ENCODE measurements at regions not wholly inside any gene's neighbourhood (a gene's known extent, or its start where the extent isn't known, plus 50 kb on each side); places are given as distances from the start of the nearest gene placed in this dataset.
A peak's percentile ranks its signal among the peaks of the same experiment; 100 is the strongest.

DNA sequence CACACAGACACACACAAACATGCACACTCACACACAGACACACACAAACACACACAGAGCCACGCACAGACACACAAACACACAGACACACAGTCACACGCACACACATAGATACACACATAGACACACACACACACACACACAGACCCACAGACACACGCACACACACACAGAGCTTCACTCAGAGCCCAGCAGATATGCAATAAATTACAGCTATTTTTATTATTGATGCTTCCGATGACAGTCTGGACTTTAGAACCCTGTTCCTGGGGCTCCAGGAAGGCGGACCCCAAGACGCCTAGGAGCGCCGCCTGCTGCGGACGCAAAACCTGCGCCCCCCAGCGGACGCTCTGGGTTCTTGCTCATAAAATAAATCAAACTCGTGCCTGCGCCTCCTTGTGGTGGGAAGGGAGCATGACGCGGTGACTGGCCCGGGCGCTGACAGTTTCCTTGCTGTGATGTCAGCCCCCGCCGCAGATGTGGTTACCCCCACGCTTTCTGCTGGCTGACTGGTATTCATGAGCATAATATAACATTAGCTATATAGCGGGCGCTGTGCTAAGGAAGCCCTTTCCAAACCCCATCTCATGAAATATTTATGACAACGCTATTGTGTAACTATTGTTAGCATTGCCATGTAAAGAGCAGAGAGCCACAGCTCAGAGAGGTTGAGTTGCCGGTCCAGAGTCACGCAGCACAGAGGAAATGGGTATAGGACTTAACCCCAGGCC, 64.4 kb upstream of the TM9SF2 start:
- peak; percentile 93 for DNase-seq (ENCODE audit: low read depth)

DNA sequence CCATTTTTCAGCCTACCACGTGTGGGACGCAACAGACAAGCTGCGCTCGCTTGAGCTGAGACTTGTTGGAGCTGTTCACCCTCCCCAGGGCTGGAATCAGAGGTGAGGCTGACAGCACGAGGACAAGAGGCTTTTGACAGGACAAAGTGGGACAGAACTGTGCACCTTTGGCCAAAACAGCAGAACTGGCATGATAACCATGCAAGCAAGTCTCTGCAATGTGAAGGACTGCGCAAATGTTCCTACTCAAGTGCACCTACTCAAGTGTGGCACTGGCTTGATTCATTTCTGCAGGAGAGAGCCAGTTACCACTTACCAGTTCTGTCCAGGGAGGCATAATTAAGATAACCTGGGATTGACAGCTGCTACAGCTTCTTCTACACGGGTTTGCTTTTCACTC, 62.2 kb upstream of the TM9SF2 start:
- DNase-seq (ENCODE audit: low read depth) = no peak

DNA sequence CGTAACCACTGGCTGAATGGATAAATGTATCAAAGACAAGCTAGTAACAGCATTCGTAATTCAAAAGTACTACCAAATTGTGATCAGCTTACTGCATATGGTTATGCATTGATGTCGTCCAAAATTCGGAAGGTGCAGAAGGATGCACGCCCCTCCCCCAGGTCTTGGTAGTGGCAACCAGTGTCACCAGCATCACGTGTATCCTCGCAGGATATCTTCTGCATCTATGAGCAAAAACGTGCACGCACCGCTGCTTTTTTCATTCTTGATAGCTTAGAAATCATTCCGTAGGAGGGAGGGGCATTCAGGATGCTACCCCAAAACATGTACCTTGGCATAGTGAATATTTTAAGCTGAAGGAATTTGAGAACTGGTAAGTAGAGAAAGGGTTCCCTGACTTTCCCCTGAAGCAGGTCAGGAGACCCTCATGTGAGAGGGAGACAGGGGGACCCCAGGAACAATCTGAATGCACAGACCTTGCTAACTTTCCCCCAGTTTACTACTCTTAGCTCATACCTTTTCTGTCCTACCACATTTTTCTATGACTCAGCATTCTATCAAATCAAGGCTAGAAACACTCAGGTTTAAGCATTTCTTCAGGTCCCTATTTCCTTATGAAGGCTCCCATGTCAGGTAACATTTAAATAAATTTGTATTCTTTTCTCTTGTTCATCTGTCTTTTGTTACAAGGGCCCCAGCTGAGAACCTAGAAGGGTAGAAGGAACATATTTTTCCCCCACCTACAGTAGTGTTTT, 61.2 kb upstream of the TM9SF2 start:
- DNase-seq (ENCODE audit: low read depth) = no peak

DNA sequence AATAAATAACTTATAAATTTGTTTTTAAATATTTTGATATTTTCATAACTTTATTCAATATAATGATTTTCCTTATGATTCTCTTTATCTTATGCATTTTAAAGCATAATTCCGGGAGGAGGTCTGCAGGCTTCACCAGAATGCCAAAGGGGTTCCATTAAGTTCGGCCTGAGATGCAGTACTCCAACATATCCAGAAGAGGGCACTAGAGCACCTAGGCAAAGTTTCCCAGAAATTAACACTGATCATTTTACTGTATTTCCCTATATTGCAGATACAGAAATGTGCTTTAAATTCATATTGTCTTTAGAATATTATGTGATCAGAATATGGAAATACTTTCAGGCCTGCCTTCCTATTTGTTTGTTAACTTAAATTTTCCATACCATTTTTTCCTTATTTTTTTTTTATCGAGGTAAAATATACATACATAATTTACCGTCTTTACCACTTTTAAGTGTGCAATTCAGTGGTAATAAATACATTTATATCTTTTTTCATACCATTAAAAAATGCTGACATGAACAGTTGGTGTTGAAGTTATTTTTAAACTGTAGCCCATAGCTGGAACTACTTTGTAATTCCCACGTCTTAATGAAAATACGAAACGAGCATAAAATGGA, 58.9 kb upstream of the TM9SF2 start:
- DNase-seq (ENCODE audit: low read depth) = no peak

DNA sequence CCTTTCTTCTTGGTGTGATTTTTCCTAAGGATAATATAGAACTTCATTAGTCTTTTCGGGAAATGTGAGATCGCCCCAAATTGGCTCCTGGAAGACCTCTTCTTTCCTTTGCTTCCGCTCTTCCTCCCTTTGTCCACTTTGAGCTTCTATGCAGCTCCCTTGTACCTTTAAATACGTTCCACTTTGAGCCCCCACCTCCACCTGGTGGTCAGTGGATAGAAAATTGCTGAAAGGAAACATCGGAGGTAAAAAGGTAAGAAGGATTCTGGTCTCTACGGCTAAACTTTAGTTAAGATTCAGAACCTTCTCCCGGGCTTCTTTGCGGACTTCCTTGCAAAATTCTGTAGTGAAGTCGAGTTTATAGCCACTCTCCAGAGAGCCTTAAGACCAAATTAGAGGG, 55.0 kb upstream of the TM9SF2 start:
- DNase-seq (ENCODE audit: low read depth) = no peak

DNA sequence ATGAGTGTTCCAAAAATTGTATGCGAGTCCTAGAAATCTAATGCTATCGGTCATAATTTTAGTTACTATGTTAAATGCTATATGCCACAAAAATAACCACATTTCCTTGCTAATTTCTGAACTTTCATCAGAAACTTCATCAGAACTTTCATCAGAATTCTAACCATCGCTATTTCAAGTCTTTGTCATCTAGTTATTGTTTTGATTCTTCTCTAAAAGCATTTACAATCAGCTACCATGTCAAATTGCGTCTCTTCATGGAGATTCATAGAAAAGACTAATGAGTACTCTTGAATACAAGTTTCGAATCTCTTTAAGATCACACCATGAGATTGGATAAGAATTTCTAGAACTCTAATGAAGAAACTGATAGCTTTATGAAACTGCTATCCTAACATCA, 52.7 kb upstream of the TM9SF2 start:
- DNase-seq (ENCODE audit: low read depth) = no peak

DNA sequence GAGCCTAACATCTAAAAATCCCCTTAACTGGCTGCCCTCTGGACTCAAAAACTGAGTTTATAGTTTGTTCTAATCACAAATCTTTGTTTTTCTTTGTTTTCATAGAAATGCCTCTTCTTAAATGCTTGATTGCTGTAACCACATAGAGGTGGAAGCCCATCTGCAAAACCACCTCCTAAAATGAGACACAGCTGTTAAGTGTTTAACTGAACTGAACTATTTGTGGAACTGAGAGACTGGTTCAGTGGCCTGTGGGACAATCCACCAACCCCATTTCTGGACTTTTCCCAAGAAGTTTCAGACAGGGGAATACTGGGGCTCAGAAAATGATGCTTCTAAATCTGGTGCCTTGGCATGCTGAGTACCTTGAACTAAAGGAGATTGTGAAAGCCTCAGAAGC, 50.9 kb upstream of the TM9SF2 start:
- no peak for DNase-seq (ENCODE audit: low read depth)

All from stimulated activated CD8-positive, alpha-beta memory T cell treated with anti-CD3 and anti-CD28 coated beads, Interleukin-15, amount 100 ng/mL, for 24 hours (primary cell).